ENCODE measurements at regions not wholly inside any gene's neighbourhood (a gene's known extent, or its start where the extent isn't known, plus 50 kb on each side); places are given as distances from the start of the nearest gene placed in this dataset.

DNA sequence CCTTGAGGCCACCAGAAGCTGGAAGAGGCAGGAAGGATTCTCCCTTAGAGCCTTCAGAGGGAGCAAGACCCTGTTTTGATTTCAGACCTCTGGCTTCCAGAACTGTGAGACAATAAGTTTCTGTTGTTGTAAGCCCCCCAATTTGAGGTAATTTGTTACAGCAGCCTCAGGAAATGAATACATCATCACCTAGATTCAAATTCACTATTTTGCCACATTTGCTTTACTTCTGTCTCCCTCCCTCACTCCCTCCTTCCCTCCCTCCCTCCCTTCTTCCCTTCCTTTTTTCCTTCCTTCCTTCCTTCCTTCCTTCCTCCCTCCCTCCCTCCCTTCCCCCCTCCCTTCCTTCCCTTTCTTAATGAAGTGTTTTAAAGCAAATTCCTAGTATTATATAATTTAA lies 58.1 kb upstream of the KIF13A start:
- ChIA-PET POLR2A (interaction anchor here (0.7 kb wide), 1 partner anchor 241 kb away, joined by 3 read pairs; no protein-coding TSS in a partner anchor), CTCF (interaction anchor here (0.5 to 0.7 kb wide), 2 partner anchors 17 to 342 kb away, joined by 3 to 5 read pairs; no protein-coding TSS in a partner anchor)
- H3K4me3 ChIP-seq (ENCODE audit: low read depth, low read length), result no peak overlapping the region
- no peaks in the 10 kb centered on the region for H3K4me1 ChIP-seq (ENCODE audit: control insufficient read depth, insufficient read depth, low read length)
- no peaks in the 10 kb centered on the region for H3K9me3 ChIP-seq (ENCODE audit: control insufficient read depth, insufficient read depth, low read depth, low read length)
- H3K27ac ChIP-seq (ENCODE audit: extremely low read depth, low read depth, low read length), result no peak overlapping the region
- TF ChIP-seq ZNF830 (tag by site-specific recombination; IDR thresholded peaks at IDR 0.05; ENCODE audit: low read depth) (no peak), ZXDB (tag by site-specific recombination; IDR thresholded peaks at IDR 0.05) (no peak), ZNF837 (tag by site-specific recombination; IDR thresholded peaks at IDR 0.05) (no peak), SP2 (tag by site-specific recombination; IDR thresholded peaks at IDR 0.05) (no peak), SETDB1 (IDR thresholded peaks at IDR 0.05; ENCODE audit: insufficient read length, low read length) (no peak), TCF7L2 (IDR thresholded peaks at IDR 0.05; ENCODE audit: borderline replicate concordance, low read depth, low read length) (no peak), ZNF585B (tag by site-specific recombination; IDR thresholded peaks at IDR 0.05) (no peak), ZBTB44 (tag by site-specific recombination; IDR thresholded peaks at IDR 0.05) (no peak), ZNF514 (tag by site-specific recombination; IDR thresholded peaks at IDR 0.05) (no peak), REPIN1 (tag by site-specific recombination; IDR thresholded peaks at IDR 0.05; ENCODE audit: low read depth) (no peak), ZNF148 (tag by site-specific recombination; IDR thresholded peaks at IDR 0.05; ENCODE audit: borderline replicate concordance) (no peak), ZNF221 (tag by site-specific recombination; IDR thresholded peaks at IDR 0.05; ENCODE audit: borderline replicate concordance) (no peak), PBX3 (CRISPR knock-in tag; IDR thresholded peaks at IDR 0.05) (no peak), ZNF658 (tag by site-specific recombination; IDR thresholded peaks at IDR 0.05) (no peak)
- TF ChIP-seq, protein P1, sequence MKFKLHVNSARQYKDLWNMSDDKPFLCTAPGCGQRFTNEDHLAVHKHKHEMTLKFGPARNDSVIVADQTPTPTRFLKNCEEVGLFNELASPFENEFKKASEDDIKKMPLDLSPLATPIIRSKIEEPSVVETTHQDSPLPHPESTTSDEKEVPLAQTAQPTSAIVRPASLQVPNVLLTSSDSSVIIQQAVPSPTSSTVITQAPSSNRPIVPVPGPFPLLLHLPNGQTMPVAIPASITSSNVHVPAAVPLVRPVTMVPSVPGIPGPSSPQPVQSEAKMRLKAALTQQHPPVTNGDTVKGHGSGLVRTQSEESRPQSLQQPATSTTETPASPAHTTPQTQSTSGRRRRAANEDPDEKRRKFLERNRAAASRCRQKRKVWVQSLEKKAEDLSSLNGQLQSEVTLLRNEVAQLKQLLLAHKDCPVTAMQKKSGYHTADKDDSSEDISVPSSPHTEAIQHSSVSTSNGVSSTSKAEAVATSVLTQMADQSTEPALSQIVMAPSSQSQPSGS (tag by site-specific recombination; IDR thresholded peaks at IDR 0.05; ENCODE audit: low read depth), result no peak
- TF ChIP-seq, protein P2, sequence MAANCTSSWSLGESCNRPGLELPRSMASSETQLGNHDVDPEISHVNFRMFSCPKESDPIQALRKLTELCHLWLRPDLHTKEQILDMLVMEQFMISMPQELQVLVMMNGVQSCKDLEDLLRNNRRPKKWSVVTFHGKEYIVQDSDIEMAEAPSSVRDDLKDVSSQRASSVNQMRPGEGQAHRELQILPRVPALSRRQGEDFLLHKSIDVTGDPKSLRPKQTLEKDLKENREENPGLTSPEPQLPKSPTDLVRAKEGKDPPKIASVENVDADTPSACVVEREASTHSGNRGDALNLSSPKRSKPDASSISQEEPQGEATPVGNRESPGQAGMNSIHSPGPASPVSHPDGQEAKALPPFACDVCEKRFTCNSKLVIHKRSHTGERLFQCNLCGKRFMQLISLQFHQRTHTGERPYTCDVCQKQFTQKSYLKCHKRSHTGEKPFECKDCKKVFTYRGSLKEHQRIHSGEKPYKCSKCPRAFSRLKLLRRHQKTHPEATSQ (tag by site-specific recombination; IDR thresholded peaks at IDR 0.05), result no peak
- H3K36me3 ChIP-seq (ENCODE audit: control insufficient read depth in 2 of 2, insufficient read depth in 1 of 2, low read length in 2 of 2), result no peaks in the 10 kb centered on the region
